OCI-LY1 (cell line): ENCODE measurements at regions not wholly inside any gene's neighbourhood (a gene's known extent, or its start where the extent isn't known, plus 50 kb on each side); places are given as distances from the start of the nearest gene placed in this dataset.

Source experiments
- H2AFZ ChIP-seq: fragments of 200-600 bp; sonication (generic), shearing (Covaris generic); 2 replicates; pipeline ENCODE4 v1.6.0; 2014; ENCODE audit warnings: antibody characterized with exemption, mild to moderate bottlenecking, low read length
- H3F3A ChIP-seq: fragments of 200-600 bp; sonication (generic), shearing (Covaris generic); 2 replicates; pipeline ENCODE4 v1.6.0; 2014; ENCODE audit warnings: mild to moderate bottlenecking, antibody characterized with exemption, low read length, moderate library complexity; ENCODE audit not compliant: insufficient read depth
- H3K27ac ChIP-seq: fragments of 200-600 bp; sonication (generic); 2 replicates; pipeline ENCODE4 v1.5.1; 2014; ENCODE audit warnings: low read length, mixed run types, mild to moderate bottlenecking, low read depth; ENCODE audit not compliant: poor library complexity, severe bottlenecking
- H3K27me3 ChIP-seq: fragments of 200-600 bp; sonication (generic); 2 replicates; pipeline ENCODE4 v1.6.0; 2014; ENCODE audit warnings: antibody characterized with exemption, mild to moderate bottlenecking, low read length, moderate library complexity; ENCODE audit not compliant: insufficient read depth
- H3K36me3 ChIP-seq: fragments of 200-600 bp; sonication (generic); 2 replicates; pipeline ENCODE4 v1.6.1; 2014; ENCODE audit warnings: mild to moderate bottlenecking, antibody characterized with exemption, low read length, moderate library complexity, mixed read lengths; ENCODE audit not compliant: insufficient read depth
- H3K4me1 ChIP-seq: fragments of 200-600 bp; sonication (generic); 2 replicates; pipeline ENCODE4 v1.5.1; 2014; ENCODE audit warnings: mild to moderate bottlenecking, low read length, moderate library complexity; ENCODE audit not compliant: insufficient read depth, severe bottlenecking
- H3K4me2 ChIP-seq: fragments of 200-600 bp; sonication (generic), shearing (Covaris generic); 2 replicates; pipeline ENCODE4 v1.6.1; 2014; ENCODE audit warnings: low read length
- H3K4me3 ChIP-seq: fragments of 200-600 bp; sonication (generic); 2 replicates; pipeline ENCODE4 v1.5.1; 2014; ENCODE audit warnings: low read length, low read depth, mild to moderate bottlenecking, mixed read lengths; ENCODE audit not compliant: poor library complexity, severe bottlenecking
- H3K79me2 ChIP-seq: fragments of 200-600 bp; shearing (Covaris generic); 2 replicates; pipeline ENCODE4 v1.6.1; 2016; ENCODE audit warnings: mixed run types, low read length, mixed read lengths; ENCODE audit not compliant: insufficient read depth
- H3K9ac ChIP-seq: fragments of 200-600 bp; sonication (generic), shearing (Covaris generic); 2 replicates; pipeline ENCODE4 v1.6.1; 2014; ENCODE audit warnings: mild to moderate bottlenecking, low read length, mixed read lengths
- H3K9me2 ChIP-seq: fragments of 200-600 bp; sonication (generic), shearing (Covaris generic); 2 replicates; pipeline ENCODE4 v1.6.1; 2014; ENCODE audit warnings: low read depth, mild to moderate bottlenecking, low read length, mixed read lengths
- H3K9me3 ChIP-seq: fragments of 200-600 bp; shearing (Covaris generic); 2 replicates; pipeline ENCODE4 v1.6.1; 2014; ENCODE audit warnings: low read length, mixed read lengths
- H4K20me1 ChIP-seq: fragments of 200-600 bp; sonication (generic), shearing (Covaris generic); 2 replicates; pipeline ENCODE4 v1.6.0; 2016; ENCODE audit warnings: mild to moderate bottlenecking, low read length; ENCODE audit not compliant: insufficient read depth
- CTCF ChIP-seq: fragments of 200-600 bp; sonication (generic), shearing (Covaris generic); IDR thresholded peaks from 2 replicates; pipeline ENCODE4 v1.5.1; 2017; ENCODE audit warnings: mild to moderate bottlenecking, antibody characterized with exemption, low read length, moderate library complexity, mixed read lengths
- EZH2 ChIP-seq: fragments of 200-600 bp; sonication (generic), shearing (Covaris generic); IDR thresholded peaks from 2 replicates; pipeline ENCODE4 v1.8.0; 2017; ENCODE audit warnings: borderline replicate concordance, mixed run types, mild to moderate bottlenecking, antibody characterized with exemption, low read length, moderate library complexity, mixed read lengths

- H4K20me1 ChIP-seq = no peaks in the 10 kb centered on the region
- TF ChIP-seq EZH2 (no peak), CTCF (no peak)
- H3K4me2 ChIP-seq = no peak overlapping the region
- H3K27me3 ChIP-seq = no peaks in the 10 kb centered on the region
- no peaks in the 10 kb centered on the region for H3K36me3 ChIP-seq
- H3K27ac ChIP-seq = no peak overlapping the region
- H3K4me1 ChIP-seq = no peaks in the 10 kb centered on the region
- H2AFZ ChIP-seq = no peak overlapping the region
- H3K9me3 ChIP-seq = no peaks in the 10 kb centered on the region
- no peaks in the 10 kb centered on the region for H3K9me2 ChIP-seq
- H3F3A ChIP-seq = no peaks in the 10 kb centered on the region
- no peak overlapping the region for H3K4me3 ChIP-seq
- H3K9ac ChIP-seq = no peak overlapping the region
- H3K79me2 ChIP-seq = no peaks in the 10 kb centered on the region
These were observed 860.9 kb upstream of the LCORL start for GRCh38 chr4:18882468-18882867.

- H3K4me3 ChIP-seq = no peak overlapping the region
- no peaks in the 10 kb centered on the region for H3K4me1 ChIP-seq
- H4K20me1 ChIP-seq = no peaks in the 10 kb centered on the region
- no peak overlapping the region for H3K4me2 ChIP-seq
- no peaks in the 10 kb centered on the region for H3F3A ChIP-seq
- no peaks in the 10 kb centered on the region for H3K36me3 ChIP-seq
- no peaks in the 10 kb centered on the region for H3K79me2 ChIP-seq
- TF ChIP-seq CTCF = no peak
- TF ChIP-seq EZH2 = no peak
- H3K9ac ChIP-seq = no peak overlapping the region
- H2AFZ ChIP-seq = no peak overlapping the region
- H3K9me2 ChIP-seq = no peaks in the 10 kb centered on the region
- H3K27ac ChIP-seq = no peak overlapping the region
- H3K9me3 ChIP-seq = no peaks in the 10 kb centered on the region
- no peaks in the 10 kb centered on the region for H3K27me3 ChIP-seq
These were observed 860.0 kb upstream of the LCORL start for GRCh38 chr4:18881556-18881955.

- Histone ChIP-seq H3K4me1 (no peaks in the 10 kb centered on the region), H3K9me3 (no peaks in the 10 kb centered on the region), H3F3A (no peaks in the 10 kb centered on the region), H3K79me2 (no peaks in the 10 kb centered on the region), H3K36me3 (no peaks in the 10 kb centered on the region), H3K9ac (no peak overlapping the region), H3K27me3 (no peaks in the 10 kb centered on the region), H3K27ac (no peak overlapping the region), H3K4me2 (no peak overlapping the region), H2AFZ (no peak overlapping the region), H3K9me2 (no peaks in the 10 kb centered on the region), H4K20me1 (no peaks in the 10 kb centered on the region), H3K4me3 (no peak overlapping the region)
- TF ChIP-seq CTCF (no peak), EZH2 (no peak)
These were observed 859.3 kb upstream of the LCORL start for GRCh38 chr4:18880871-18881270.
